ENCODE measurements at regions not wholly inside any gene's neighbourhood (a gene's known extent, or its start where the extent isn't known, plus 50 kb on each side); places are given as distances from the start of the nearest gene placed in this dataset.

DNA sequence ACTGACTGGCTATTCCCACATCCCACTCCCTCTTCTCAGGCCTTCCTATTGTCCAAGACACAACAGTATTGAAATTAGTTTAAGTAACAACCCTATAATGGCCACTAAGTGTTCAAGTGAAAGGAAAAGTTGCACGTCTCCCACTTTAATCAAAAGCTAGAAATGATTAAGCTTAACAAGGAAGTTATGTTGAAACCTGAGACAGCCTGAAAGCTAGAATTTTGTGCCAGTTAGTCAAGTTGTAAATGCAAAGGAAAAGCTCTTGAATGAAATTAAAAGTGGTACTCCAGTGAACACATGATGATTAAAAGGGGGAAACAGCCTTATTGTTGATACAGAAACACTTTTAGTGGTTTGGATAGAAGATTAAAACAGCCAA, 332.7 kb downstream of the CASP12 start:
- H3K9ac ChIP-seq (ENCODE audit: low read length in 2 of 2) = no peak overlapping the region
- no peak overlapping the region for H3K27ac ChIP-seq (ENCODE audit: low read length)
- no peak overlapping the region for H3K4me3 ChIP-seq (ENCODE audit: low read length in 2 of 2)
- no peaks in the 10 kb centered on the region for H3K36me3 ChIP-seq (ENCODE audit: control insufficient read depth in 2 of 2, insufficient read depth in 2 of 2, low read length in 2 of 2)
- no peaks in the 10 kb centered on the region for H3K4me1 ChIP-seq (ENCODE audit: control insufficient read depth, insufficient read depth, low read length)
- H3K27me3 ChIP-seq (ENCODE audit: control insufficient read depth in 1 of 2, insufficient read depth in 2 of 2, low read length in 2 of 2) = no peaks in the 10 kb centered on the region
- H3K9me3 ChIP-seq (ENCODE audit: control insufficient read depth in 2 of 2, low read length in 2 of 2) = no peaks in the 10 kb centered on the region

DNA sequence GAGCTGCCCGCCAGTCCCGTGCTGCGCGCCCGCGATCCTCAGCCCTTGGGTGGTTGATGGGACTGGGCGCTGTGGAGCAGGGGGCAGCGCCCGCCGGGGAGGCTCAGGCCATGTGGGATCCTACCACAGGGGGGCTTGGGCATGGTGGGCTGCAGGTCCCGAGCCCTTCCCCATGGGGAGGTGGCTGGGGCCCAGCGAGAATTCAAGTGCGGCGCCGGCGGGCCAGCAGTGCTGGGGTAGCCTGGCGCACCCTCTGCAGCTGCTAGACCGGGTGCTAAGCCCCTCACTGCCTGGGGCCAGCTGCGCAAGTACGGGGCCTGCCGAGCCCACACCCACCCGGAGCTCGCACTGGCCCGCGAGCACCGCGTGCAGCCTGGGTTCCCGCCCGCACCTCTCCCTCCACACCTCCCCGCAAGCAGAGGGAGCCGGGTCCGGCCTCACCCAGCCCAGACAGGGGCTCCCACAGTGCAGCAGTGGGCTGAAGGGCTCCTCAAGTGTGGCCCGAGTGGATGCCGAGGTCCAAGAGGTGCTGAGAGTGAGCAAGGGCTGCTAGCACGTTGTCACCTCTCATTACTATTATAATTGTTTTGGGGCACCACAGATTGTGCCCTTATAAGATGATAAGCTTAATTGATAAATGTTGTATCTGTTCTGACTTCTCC, 333.2 kb downstream of the CASP12 start:
- no peaks in the 10 kb centered on the region for H3K4me1 ChIP-seq (ENCODE audit: control insufficient read depth, insufficient read depth, low read length)
- no peaks in the 10 kb centered on the region for H3K27me3 ChIP-seq (ENCODE audit: control insufficient read depth in 1 of 2, insufficient read depth in 2 of 2, low read length in 2 of 2)
- H3K9ac ChIP-seq (ENCODE audit: low read length in 2 of 2) = no peak overlapping the region
- H3K27ac ChIP-seq (ENCODE audit: low read length) = no peak overlapping the region
- no peak overlapping the region for H3K4me3 ChIP-seq (ENCODE audit: low read length in 2 of 2)
- no peaks in the 10 kb centered on the region for H3K9me3 ChIP-seq (ENCODE audit: control insufficient read depth in 2 of 2, low read length in 2 of 2)
- no peaks in the 10 kb centered on the region for H3K36me3 ChIP-seq (ENCODE audit: control insufficient read depth in 2 of 2, insufficient read depth in 2 of 2, low read length in 2 of 2)

DNA sequence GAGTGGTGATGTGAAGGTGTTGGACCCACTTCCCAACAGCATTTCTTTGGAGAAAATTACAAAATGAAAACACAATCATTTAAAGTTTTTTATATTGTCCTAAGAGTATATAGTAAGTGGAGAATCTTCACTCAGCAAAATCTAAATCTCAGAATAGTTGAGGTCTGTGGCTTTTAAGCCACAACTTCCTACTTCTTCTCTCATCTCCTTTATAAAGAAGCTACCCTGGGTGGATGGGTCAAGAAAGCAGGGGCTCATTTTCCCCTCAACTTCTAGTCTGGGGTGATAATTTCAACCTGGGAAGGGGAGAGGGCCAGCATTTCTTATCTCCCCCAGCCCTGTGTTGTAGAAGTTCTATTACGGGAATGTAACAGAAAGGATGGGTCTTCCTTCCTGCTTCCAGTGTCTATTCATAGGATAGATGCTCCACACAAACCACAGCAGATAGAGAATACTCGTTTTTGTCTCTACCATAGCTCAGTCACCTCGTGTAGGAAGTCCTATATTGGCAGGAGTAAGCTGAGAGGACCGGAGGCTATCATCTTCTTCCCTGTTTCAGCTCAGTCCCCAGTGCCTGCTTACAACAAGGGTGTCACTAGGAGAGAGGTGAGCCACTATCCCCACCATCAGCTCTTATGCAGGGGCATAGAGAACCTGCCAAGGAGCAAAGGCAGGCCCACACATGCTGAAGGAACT, 341.5 kb downstream of the CASP12 start:
- H3K36me3 ChIP-seq (ENCODE audit: control insufficient read depth in 2 of 2, insufficient read depth in 2 of 2, low read length in 2 of 2) = no peaks in the 10 kb centered on the region
- H3K27ac ChIP-seq (ENCODE audit: low read length) = no peak overlapping the region
- H3K4me1 ChIP-seq (ENCODE audit: control insufficient read depth, insufficient read depth, low read length) = no peaks in the 10 kb centered on the region
- H3K9me3 ChIP-seq (ENCODE audit: control insufficient read depth in 2 of 2, low read length in 2 of 2) = no peaks in the 10 kb centered on the region
- H3K27me3 ChIP-seq (ENCODE audit: control insufficient read depth in 1 of 2, insufficient read depth in 2 of 2, low read length in 2 of 2) = no peaks in the 10 kb centered on the region
- H3K4me3 ChIP-seq (ENCODE audit: low read length in 2 of 2) = no peak overlapping the region
- H3K9ac ChIP-seq (ENCODE audit: low read length in 2 of 2) = no peak overlapping the region

DNA sequence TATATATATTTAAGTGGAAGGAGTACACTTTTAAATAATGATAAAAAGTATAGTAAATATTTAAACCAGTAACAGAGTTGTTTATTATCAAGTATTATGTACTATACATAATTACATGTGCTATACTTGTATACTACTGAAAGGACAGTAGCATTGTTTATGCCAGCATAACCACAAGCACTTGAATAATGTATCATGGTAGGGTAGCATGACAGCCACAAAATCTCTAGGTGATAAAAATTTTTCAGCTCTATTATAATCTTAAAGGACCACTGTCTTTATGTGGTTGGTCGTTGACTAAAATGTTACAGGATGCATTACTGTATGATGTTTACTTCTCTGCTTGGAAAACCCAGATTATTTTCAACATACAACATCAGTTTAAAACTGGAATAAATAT, 349.2 kb downstream of the CASP12 start:
- H3K4me3 ChIP-seq (ENCODE audit: low read length in 2 of 2) = no peak overlapping the region
- H3K27ac ChIP-seq (ENCODE audit: low read length) = no peak overlapping the region
- no peak overlapping the region for H3K9ac ChIP-seq (ENCODE audit: low read length in 2 of 2)
- no peaks in the 10 kb centered on the region for H3K27me3 ChIP-seq (ENCODE audit: control insufficient read depth in 1 of 2, insufficient read depth in 2 of 2, low read length in 2 of 2)
- no peaks in the 10 kb centered on the region for H3K36me3 ChIP-seq (ENCODE audit: control insufficient read depth in 2 of 2, insufficient read depth in 2 of 2, low read length in 2 of 2)
- no peaks in the 10 kb centered on the region for H3K9me3 ChIP-seq (ENCODE audit: control insufficient read depth in 2 of 2, low read length in 2 of 2)
- H3K4me1 ChIP-seq (ENCODE audit: control insufficient read depth, insufficient read depth, low read length) = no peaks in the 10 kb centered on the region

DNA sequence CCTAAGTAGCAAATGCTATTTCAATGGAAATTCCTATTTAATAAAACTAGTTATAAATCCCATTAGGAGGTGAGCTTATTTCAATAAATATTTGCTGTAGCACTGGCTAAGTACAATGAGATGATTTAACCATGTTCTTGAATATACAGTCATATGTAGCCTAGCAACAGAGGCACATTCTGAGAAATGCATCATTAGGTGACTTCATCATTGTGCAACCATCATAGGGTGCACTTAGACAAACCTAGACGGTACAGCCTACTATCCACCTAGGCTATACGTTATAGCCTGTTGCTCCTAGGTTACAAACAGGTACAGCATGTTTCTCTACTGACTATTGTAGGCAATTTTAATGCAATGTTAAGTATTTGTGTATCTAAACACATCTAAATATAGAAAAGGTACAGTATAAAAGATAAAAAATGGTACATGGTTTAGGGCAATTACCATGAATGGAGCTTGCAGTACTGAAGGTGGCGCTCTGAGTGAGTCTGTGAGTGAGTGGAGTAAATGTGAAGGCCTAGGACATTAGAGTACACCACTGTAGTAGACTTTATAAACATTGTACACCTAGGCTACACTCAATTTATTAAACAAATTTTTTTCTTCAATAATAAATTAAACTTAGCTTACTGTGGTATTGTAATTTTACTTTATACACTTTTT, 350.1 kb downstream of the CASP12 start:
- Histone ChIP-seq H3K9me3 (ENCODE audit: control insufficient read depth in 2 of 2, low read length in 2 of 2) (no peaks in the 10 kb centered on the region), H3K4me1 (ENCODE audit: control insufficient read depth, insufficient read depth, low read length) (no peaks in the 10 kb centered on the region), H3K27ac (ENCODE audit: low read length) (no peak overlapping the region), H3K27me3 (ENCODE audit: control insufficient read depth in 1 of 2, insufficient read depth in 2 of 2, low read length in 2 of 2) (no peaks in the 10 kb centered on the region), H3K4me3 (ENCODE audit: low read length in 2 of 2) (no peak overlapping the region), H3K36me3 (ENCODE audit: control insufficient read depth in 2 of 2, insufficient read depth in 2 of 2, low read length in 2 of 2) (no peaks in the 10 kb centered on the region), H3K9ac (ENCODE audit: low read length in 2 of 2) (no peak overlapping the region)

DNA sequence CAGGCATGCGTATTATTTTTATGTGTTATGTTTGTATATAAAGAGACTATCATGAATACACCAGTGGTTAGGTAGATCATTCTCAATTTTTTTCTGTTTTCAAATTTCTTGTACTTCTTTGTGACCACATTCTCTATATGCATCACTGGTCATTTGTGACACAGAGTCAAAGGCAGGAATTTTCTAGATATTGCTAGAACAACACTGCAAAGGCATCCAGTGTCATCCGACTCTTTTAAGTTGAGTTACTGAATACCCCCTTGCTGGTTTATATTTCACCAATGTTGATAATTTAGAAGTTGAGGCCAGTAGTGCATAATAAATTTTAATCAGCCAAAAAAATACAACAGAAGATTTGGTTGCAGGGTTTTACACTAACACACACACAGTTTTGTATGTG, 351.8 kb downstream of the CASP12 start:
- Histone ChIP-seq H3K4me3 (ENCODE audit: low read length in 2 of 2) (no peak overlapping the region), H3K27ac (ENCODE audit: low read length) (no peak overlapping the region), H3K27me3 (ENCODE audit: control insufficient read depth in 1 of 2, insufficient read depth in 2 of 2, low read length in 2 of 2) (no peaks in the 10 kb centered on the region), H3K9me3 (ENCODE audit: control insufficient read depth in 2 of 2, low read length in 2 of 2) (no peaks in the 10 kb centered on the region), H3K36me3 (ENCODE audit: control insufficient read depth in 2 of 2, insufficient read depth in 2 of 2, low read length in 2 of 2) (no peaks in the 10 kb centered on the region), H3K4me1 (ENCODE audit: control insufficient read depth, insufficient read depth, low read length) (no peaks in the 10 kb centered on the region), H3K9ac (ENCODE audit: low read length in 2 of 2) (no peak overlapping the region)

DNA sequence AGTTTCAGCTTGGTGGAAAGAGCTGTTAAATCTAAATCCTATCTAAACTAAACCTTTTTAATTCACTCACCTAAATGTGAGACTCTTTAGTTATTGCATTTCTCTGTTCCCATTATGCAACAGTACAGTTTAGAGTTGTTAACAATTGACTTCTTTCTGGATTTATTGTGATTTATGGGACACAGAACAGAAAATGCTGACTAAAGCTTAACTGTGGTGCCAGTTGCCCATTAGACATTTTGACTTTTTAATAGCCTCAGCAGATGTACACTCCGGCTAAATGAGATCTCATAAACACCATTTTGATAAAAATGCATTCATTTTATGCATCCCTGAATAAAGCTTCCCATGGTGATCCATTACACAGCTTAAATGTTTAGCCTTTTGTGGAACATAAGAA, 356.6 kb downstream of the CASP12 start:
- no peak overlapping the region for H3K9ac ChIP-seq (ENCODE audit: low read length in 2 of 2)
- H3K4me1 ChIP-seq (ENCODE audit: control insufficient read depth, insufficient read depth, low read length) = no peaks in the 10 kb centered on the region
- H3K9me3 ChIP-seq (ENCODE audit: control insufficient read depth in 2 of 2, low read length in 2 of 2) = no peaks in the 10 kb centered on the region
- no peaks in the 10 kb centered on the region for H3K27me3 ChIP-seq (ENCODE audit: control insufficient read depth in 1 of 2, insufficient read depth in 2 of 2, low read length in 2 of 2)
- H3K36me3 ChIP-seq (ENCODE audit: control insufficient read depth in 2 of 2, insufficient read depth in 2 of 2, low read length in 2 of 2) = no peaks in the 10 kb centered on the region
- no peak overlapping the region for H3K27ac ChIP-seq (ENCODE audit: low read length)
- no peak overlapping the region for H3K4me3 ChIP-seq (ENCODE audit: low read length in 2 of 2)

DNA sequence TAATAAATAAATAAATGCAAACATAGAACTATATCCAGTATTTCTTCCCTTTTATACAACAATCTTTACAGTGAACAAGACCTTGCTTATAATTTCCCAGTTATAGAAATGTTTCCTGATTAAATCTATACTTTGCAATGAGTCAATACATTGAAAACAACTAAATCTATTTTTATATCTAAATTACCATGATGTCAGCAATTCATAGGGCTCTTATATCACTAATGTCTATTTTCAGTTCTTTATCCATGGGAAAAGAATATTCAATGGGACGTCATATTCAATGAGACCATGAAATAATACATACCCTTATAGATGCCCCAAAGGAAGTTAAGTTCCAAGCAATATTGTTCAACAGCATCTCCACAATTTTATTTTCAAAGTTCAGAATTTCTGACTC, 359.9 kb downstream of the CASP12 start:
- Histone ChIP-seq H3K9me3 (ENCODE audit: control insufficient read depth in 2 of 2, low read length in 2 of 2) (no peaks in the 10 kb centered on the region), H3K36me3 (ENCODE audit: control insufficient read depth in 2 of 2, insufficient read depth in 2 of 2, low read length in 2 of 2) (no peaks in the 10 kb centered on the region), H3K4me1 (ENCODE audit: control insufficient read depth, insufficient read depth, low read length) (no peaks in the 10 kb centered on the region), H3K4me3 (ENCODE audit: low read length in 2 of 2) (no peak overlapping the region), H3K27ac (ENCODE audit: low read length) (no peak overlapping the region), H3K27me3 (ENCODE audit: control insufficient read depth in 1 of 2, insufficient read depth in 2 of 2, low read length in 2 of 2) (no peaks in the 10 kb centered on the region), H3K9ac (ENCODE audit: low read length in 2 of 2) (no peak overlapping the region)

DNA sequence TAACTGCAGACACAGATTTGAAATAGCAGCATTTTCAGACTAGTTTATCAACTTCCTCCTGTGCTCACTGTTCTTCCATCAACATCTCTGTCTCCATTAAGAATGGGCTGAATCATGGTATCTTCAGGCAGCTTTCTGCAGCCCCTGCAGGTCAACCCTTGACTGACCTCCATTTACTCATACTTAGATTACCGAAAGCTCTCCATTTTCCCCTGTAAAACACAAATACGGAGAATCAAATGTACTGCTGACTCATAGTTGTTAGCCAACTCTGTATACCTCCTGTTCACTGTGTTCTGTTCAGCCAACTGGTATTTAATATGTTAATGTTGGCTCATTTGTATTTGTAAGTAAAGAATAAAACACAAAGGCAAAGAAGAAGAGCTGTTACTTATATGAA, 364.0 kb downstream of the CASP12 start:
- H3K4me3 ChIP-seq (ENCODE audit: low read length in 2 of 2) = no peak overlapping the region
- no peaks in the 10 kb centered on the region for H3K36me3 ChIP-seq (ENCODE audit: control insufficient read depth in 2 of 2, insufficient read depth in 2 of 2, low read length in 2 of 2)
- H3K27ac ChIP-seq (ENCODE audit: low read length) = no peak overlapping the region
- H3K9ac ChIP-seq (ENCODE audit: low read length in 2 of 2) = no peak overlapping the region
- no peaks in the 10 kb centered on the region for H3K4me1 ChIP-seq (ENCODE audit: control insufficient read depth, insufficient read depth, low read length)
- H3K27me3 ChIP-seq (ENCODE audit: control insufficient read depth in 1 of 2, insufficient read depth in 2 of 2, low read length in 2 of 2) = no peaks in the 10 kb centered on the region
- no peaks in the 10 kb centered on the region for H3K9me3 ChIP-seq (ENCODE audit: control insufficient read depth in 2 of 2, low read length in 2 of 2)

DNA sequence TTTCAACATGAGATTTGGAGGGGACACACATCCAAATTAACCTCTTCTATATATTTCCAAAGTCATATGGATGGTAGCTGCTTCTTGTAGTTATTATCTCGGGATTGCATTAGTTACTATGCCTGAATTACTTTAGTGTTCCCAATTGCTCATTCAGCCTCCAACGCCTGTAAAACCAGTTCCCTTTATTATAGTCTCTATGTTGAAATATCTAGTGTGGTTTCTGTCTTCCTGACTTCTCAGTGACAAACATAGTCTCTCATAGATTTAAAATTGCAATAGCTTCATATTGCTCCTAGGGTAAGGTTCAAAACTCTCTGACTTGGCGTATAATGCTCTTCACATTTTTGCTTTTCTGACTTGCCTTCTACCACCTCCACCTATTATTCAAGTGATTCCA, 366.4 kb downstream of the CASP12 start:
- Histone ChIP-seq H3K27ac (ENCODE audit: low read length) (no peak overlapping the region), H3K27me3 (ENCODE audit: control insufficient read depth in 1 of 2, insufficient read depth in 2 of 2, low read length in 2 of 2) (no peaks in the 10 kb centered on the region), H3K36me3 (ENCODE audit: control insufficient read depth in 2 of 2, insufficient read depth in 2 of 2, low read length in 2 of 2) (no peaks in the 10 kb centered on the region), H3K4me3 (ENCODE audit: low read length in 2 of 2) (no peak overlapping the region), H3K9ac (ENCODE audit: low read length in 2 of 2) (no peak overlapping the region), H3K9me3 (ENCODE audit: control insufficient read depth in 2 of 2, low read length in 2 of 2) (no peaks in the 10 kb centered on the region), H3K4me1 (ENCODE audit: control insufficient read depth, insufficient read depth, low read length) (no peaks in the 10 kb centered on the region)

DNA sequence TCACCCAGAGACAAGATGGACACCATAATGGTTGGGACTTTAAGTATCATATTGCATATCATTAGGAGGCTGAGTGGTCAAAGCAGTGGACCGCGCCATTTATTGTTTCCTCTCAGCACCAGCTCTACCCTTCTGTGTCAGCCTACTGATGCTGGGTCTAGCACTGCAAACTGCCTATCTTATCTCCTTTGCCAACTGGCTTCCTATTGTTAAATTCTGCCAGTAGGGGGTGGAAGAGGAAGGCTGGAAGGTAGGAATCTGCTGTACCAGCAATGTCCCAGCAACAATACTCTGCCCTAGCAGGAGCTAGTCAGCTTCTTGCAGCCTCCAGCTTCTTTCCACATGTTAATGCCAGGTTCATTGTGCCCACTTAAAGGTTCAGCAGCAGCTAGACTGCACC, 367.1 kb upstream of the PDGFD start:
- Histone ChIP-seq H3K36me3 (ENCODE audit: control insufficient read depth in 2 of 2, insufficient read depth in 2 of 2, low read length in 2 of 2) (no peaks in the 10 kb centered on the region), H3K9me3 (ENCODE audit: control insufficient read depth in 2 of 2, low read length in 2 of 2) (no peaks in the 10 kb centered on the region), H3K4me3 (ENCODE audit: low read length in 2 of 2) (no peak overlapping the region), H3K27me3 (ENCODE audit: control insufficient read depth in 1 of 2, insufficient read depth in 2 of 2, low read length in 2 of 2) (no peaks in the 10 kb centered on the region), H3K27ac (ENCODE audit: low read length) (no peak overlapping the region), H3K9ac (ENCODE audit: low read length in 2 of 2) (no peak overlapping the region), H3K4me1 (ENCODE audit: control insufficient read depth, insufficient read depth, low read length) (no peaks in the 10 kb centered on the region)
